ENCODE measurements at regions not wholly inside any gene's neighbourhood (a gene's known extent, or its start where the extent isn't known, plus 50 kb on each side); places are given as distances from the start of the nearest gene placed in this dataset.

GRCh38 chr13:24076636-24077035, 83.9 kb upstream of the SPATA13 start:
- Histone ChIP-seq H3K9me3 (no peaks in the 10 kb centered on the region), H3K4me1 (peaks cover 23% of the 10 kb centered on the region), H3K4me2 (peak overlapping the region; percentile 70), H3K27ac (peak overlapping the region; percentile 70 to 77), H3K4me3 (no peak overlapping the region)
- ATAC-seq (no peak), FAIRE-seq (no peak), DNase-seq (ENCODE audit: low read depth in 1 of 2, low spot score in 1 of 2) (no peak)
- ChIA-PET CTCF (no interaction called here), POLR2A (no interaction called here)
- 90% methylated on average over 8 of the region's 8 CpGs for WGBS (ENCODE audit: missing lambda C conversion rate)
- TF ChIP-seq JUN (IDR thresholded peaks at IDR 0.05): no peak
- no peak for TF ChIP-seq HMGXB4 (CRISPR knock-in tag; IDR thresholded peaks at IDR 0.05; ENCODE audit: borderline replicate concordance)
- no peak for TF ChIP-seq CTCF (IDR thresholded peaks at IDR 0.05)
- no peak for TF ChIP-seq USF2 (IDR thresholded peaks at IDR 0.05)
- no peak for TF ChIP-seq HEYL (CRISPR knock-in tag; IDR thresholded peaks at IDR 0.05)
- no peak for TF ChIP-seq RFX5 (IDR thresholded peaks at IDR 0.05)

GRCh38 chr13:24080134-24080533, 80.4 kb upstream of the SPATA13 start:
- H3K4me3 ChIP-seq: no peak overlapping the region
- no peak for FAIRE-seq
- ChIA-PET CTCF (no interaction called here), POLR2A (no interaction called here)
- no peak for TF ChIP-seq MAFK (IDR thresholded peaks at IDR 0.05; ENCODE audit: partially characterized antibody)
- TF ChIP-seq RFX5 (IDR thresholded peaks at IDR 0.05): no peak
- no peak for TF ChIP-seq BCL3 (IDR thresholded peaks at IDR 0.05)
- TF ChIP-seq CBX2 (IDR thresholded peaks at IDR 0.05; ENCODE audit: borderline replicate concordance, low read depth): no peak
- no peak for ATAC-seq
- no peak for DNase-seq (ENCODE audit: low read depth in 1 of 2, low spot score in 1 of 2)
- WGBS (ENCODE audit: missing lambda C conversion rate): 86% methylated on average over 5 of the region's 5 CpGs
- H3K4me2 ChIP-seq: no peak overlapping the region
- no peak overlapping the region for H3K27ac ChIP-seq
- H3K4me1 ChIP-seq: peaks cover 17% of the 10 kb centered on the region
- H3K9me3 ChIP-seq: no peaks in the 10 kb centered on the region

- 90% methylated on average over 2 of the region's 2 CpGs for WGBS (ENCODE audit: missing lambda C conversion rate)
- no peak for FAIRE-seq
- ATAC-seq: no peak
Observed at GRCh38 chr13:24081387-24081786, 79.1 kb upstream of the SPATA13 start.

More at GRCh38 chr13:24081387-24081786, 79.1 kb upstream of the SPATA13 start:
- TF ChIP-seq REST (IDR thresholded peaks at IDR 0.05) (no peak), POLR2A (IDR thresholded peaks at IDR 0.05; ENCODE audit: low read length) (no peak), ESRRA (IDR thresholded peaks at IDR 0.05; ENCODE audit: borderline replicate concordance, low read length) (no peak), RAD21 (conservative IDR thresholded peaks at IDR 0.05 in 1 of 2, IDR thresholded peaks at IDR 0.05 in 1 of 2) (no peak)
- no peak for DNase-seq (ENCODE audit: low read depth in 1 of 2, low spot score in 1 of 2)
- no peak overlapping the region for H3K27ac ChIP-seq
- CTCF ChIA-PET: interaction anchor here (0.9 to 1.3 kb wide), 2 partner anchors 12 to 22 kb away, joined by 3 read pairs; no protein-coding TSS in a partner anchor
- no peak overlapping the region for H3K4me3 ChIP-seq
- H3K4me2 ChIP-seq: no peak overlapping the region
- H3K9me3 ChIP-seq: no peaks in the 10 kb centered on the region
- H3K4me1 ChIP-seq: peaks cover 5% of the 10 kb centered on the region
- POLR2A ChIA-PET: no interaction called here
